NCI-H446 (cell line): ENCODE measurements at regions not wholly inside any gene's neighbourhood (a gene's known extent, or its start where the extent isn't known, plus 50 kb on each side); places are given as distances from the start of the nearest gene placed in this dataset.

Experiments
- DNase-seq, 2 experiments: peaks; one replicate each; lab custom pipeline; 2025; lab: John Stamatoyannopoulos, UW

GRCh38 chr10:3516923-3517255 is 268.1 kb downstream of the KLF6 start:
- DNase-seq = no peak

GRCh38 chr10:3516234-3516922 is 268.6 kb downstream of the KLF6 start:
- DNase-seq = no peak

DNA sequence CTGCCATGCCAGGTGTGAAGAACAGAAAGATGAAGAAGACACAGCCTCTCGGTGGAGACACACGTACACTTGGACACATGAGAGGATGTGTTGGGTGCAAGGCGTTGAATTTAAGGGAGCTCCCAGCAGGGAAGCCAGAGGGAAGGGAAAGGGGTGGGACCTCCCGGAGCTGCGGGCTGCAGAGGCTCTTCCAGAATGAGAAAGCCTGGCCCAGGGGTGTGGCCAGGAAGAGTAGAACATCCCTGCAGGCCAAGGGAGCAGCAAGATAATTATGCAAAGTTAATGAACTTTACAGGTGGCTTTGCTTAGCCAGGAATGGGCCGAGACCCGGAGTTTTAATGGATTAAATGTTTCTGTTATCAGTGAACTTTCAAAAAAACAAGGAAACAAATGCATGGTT is 270.3 kb downstream of the KLF6 start:
- DNase-seq = no peak

- DNase-seq = no peak
These were observed 272.7 kb downstream of the KLF6 start for GRCh38 chr10:3512263-3512662.

DNA sequence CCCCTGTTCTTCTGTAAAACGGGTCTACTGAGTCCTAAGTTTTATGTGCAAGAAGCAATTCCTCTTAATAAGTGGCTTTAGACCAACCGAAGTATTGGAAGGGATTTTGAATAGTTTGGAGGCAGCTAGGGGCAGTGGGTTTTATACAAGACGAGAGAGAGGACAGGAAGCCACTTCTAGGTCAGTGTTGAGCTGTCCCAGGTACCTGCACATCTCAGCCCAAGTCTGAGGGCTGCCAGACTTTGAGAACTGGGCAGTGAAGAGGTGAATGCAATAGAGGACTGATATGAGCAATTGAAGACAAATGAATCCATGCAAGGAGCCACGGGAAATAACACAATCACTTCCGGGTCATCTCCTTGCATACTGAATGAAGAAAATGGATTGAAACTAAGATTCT is 273.5 kb downstream of the KLF6 start:
- DNase-seq = no peak

- DNase-seq = no peak
These were observed 274.3 kb downstream of the KLF6 start for GRCh38 chr10:3510741-3511140.

DNA sequence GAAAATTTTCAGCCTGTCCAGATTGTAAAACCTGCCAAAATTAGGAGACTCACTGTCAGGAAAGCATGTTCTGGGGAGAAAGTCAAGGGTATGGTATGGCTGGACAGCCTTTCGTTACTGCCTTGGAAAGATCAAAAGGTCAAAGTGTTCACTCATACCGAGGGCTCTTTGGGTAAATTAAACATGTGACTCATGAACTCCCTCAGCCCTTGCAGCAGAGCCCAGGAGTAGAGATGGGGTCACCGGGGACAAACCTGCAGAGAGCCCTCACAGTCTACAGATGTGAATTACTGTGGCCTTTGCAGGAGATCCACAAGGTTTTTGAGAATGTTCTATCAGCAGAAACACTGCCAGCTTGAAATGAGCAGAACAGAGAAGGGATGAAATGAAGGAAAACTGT is 275.7 kb downstream of the KLF6 start:
- DNase-seq = no peak

DNA sequence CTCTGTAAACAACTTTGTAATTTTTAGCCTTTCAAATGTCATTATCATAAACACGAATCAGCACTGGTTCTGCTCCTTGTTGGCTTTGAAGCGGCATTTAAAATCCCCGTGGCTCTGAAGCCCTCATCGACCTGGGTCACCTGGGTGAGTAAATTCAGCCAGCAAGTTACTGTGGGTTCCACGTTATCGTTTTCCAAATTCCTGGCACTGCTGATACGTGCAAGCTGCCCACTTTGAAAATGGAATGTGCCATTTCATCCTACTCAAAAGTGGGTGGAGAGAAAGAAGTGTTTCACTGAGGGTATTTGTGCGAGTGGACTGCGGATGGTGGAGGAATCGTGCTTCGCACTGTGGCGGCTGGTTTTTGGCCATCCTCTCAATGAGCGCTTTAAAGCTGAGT is 281.7 kb downstream of the KLF6 start:
- DNase-seq = no peak

DNA sequence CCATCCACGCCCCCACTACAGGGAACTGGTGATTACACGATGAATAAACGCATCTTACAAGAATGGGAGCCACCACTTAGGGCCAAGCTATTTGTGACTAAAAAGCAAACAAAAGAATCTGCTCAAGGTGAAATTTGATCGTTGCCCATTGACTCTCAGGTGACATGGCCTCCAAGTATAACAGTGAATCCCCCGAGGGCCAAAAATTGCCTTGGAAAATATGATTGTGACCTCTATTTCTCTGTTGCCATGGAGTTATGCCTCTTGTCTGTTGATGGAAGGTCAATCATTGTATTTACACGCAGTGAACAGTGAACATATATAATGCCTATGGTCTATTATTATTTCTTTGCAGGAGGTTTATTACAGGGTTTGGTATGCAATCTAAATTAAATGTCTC is 282.3 kb downstream of the KLF6 start:
- DNase-seq = no peak

DNA sequence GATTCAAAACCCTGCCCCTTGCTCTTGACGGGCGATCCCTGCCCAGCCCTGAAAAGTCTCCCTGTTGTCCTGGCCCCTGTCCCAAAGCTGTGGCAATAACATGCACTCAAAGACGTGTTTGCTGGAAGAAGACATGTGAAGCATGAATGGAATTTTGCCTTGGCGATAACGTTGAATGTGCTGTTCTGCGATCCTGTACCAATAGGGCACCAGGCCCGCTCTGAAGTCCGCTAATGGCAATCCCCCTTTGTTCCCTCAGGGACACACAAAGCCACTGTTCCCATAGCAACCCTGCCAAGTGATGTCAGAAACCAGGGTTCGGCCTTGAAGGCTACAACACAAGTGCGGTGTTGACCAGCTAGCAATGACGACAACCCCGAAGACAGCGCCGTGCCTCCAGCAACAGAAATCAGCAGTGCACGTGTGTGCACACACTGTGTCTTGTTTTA is 284.6 kb downstream of the KLF6 start:
- DNase-seq = no peak

- DNase-seq = no peak
These were observed 285.9 kb downstream of the KLF6 start for GRCh38 chr10:3499120-3499519.

DNA sequence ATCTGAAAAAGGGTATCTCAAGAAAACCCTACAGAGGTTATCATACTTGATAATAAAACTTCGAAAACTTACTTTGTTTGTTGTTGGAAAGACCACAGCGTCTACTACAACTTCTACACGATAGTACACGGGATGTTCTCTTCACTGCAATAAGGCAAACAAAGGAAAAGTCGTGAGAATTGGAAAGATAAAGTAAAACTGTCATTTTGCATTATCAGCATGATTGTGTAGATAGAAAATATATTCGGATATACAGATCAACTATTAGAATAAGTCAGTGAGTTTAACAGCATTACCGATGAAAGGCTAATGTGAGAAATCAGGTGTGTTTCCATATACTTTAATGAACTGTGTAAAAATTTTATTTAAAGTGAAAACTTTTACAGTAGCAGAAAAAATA is 287.4 kb downstream of the KLF6 start:
- DNase-seq = no peak

DNA sequence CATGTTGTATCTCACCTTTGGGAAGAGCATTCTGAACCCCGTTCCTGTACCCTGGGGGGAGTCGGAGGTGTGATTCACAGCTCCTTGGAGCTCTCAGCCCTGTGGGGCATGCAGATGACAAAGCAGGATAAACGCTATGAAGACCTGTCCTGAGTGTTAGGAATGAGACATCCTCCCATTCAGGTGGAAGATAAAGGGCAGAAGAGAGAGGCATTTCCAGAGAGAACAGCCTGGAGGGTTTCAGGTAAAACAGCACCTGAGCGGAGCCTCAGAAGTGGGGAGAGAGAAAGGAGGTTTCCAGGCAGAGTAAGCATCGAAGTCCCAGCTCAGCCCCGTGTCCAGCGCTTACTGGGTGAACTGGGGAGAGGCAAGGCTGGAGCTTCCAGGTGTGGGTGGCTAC is 288.9 kb downstream of the KLF6 start:
- DNase-seq = no peak

- DNase-seq = no peak
These were observed 289.7 kb downstream of the KLF6 start for GRCh38 chr10:3495281-3495680.

- DNase-seq = no peak
These were observed 290.2 kb downstream of the KLF6 start for GRCh38 chr10:3494838-3495230.

- no peak for DNase-seq
These were observed 290.7 kb downstream of the KLF6 start for GRCh38 chr10:3494131-3494837.

GRCh38 chr10:3493621-3494020 is 291.4 kb downstream of the KLF6 start:
- no peak for DNase-seq

- no peak for DNase-seq
These were observed 293.4 kb downstream of the KLF6 start for GRCh38 chr10:3491571-3491970.

DNA sequence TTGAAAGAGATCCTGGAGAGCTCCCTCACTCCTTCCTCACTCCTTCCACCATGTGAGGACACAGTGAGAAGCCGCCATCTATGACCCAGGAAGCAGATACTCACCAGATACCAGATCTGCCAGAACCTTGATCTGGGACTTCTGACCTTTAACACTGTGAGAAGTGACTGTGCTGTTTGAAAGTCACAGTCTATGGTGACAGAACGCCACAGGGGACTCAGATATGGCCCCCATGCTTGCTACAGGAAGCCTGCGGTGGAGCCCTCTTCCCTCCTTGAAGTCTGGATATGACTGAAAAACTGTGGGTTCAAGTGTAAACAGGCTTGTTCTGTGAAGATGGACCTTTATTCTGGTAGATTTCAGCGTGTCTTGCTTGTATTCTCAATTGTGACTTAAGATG is 297.8 kb downstream of the KLF6 start:
- no peak for DNase-seq

DNA sequence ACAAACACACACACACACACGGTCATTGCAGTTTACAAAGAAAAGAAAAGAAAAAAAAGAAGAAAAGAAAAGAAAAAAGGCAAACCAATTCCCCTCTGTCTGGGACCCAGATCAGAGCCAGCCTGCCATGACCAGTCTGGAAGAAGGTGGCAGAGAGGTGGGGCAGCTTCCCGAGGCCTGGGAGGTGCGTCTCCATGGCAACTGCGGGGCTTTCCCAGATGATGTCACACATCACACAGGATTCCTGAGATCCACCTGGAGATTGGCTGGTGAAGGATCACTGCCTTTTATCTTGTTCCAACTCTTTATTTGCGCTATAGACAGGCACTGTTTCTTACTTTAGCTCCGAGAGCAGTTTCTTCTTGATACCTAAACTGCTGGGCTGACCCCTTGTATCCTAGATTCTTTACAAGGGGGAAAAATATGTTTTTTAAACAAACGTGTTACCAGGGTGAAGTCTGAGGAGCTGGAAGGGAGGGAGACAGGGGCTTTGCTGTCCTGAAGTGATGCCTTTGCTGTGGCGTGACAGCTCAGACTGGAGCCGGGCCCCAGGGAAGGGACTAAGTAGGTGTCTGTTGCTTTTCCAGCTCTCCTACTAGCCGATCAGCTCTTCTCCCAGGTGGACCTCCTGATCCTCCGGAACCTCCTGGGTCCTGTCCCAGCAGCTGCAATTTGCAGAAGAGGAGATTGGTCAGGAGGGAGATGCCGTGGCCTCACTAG is 298.5 kb downstream of the KLF6 start:
- DNase-seq = no peak

DNA sequence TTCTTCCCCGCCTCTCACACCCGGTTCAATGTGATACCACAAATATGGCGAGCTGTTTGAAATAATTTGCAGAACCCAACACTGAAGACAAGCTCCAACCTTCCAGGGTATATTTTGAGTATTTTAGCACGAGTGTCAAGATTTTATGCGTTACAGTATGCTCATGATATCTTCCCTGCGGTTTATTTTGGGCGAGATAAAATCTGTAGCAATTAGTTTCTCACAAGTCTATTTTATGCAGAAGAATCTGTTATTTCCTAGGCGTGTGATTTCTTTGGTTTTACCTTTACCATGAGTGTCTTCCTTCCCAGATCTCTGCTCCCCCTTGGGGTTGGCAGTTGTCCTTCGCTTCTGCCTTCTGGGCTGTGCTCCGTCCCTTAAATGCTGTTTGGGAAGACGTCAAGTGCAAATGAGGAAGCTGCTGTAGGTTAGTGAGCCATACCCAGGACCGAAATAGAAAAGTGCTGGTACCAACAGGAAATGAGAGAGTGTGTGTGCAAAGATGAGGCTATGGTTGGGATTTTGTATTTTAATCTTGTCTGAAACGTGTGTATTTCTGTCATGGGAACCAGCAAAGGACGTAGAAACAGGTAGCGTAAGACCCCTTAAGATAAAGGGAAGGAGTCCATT is 299.8 kb downstream of the KLF6 start:
- DNase-seq = no peak

DNA sequence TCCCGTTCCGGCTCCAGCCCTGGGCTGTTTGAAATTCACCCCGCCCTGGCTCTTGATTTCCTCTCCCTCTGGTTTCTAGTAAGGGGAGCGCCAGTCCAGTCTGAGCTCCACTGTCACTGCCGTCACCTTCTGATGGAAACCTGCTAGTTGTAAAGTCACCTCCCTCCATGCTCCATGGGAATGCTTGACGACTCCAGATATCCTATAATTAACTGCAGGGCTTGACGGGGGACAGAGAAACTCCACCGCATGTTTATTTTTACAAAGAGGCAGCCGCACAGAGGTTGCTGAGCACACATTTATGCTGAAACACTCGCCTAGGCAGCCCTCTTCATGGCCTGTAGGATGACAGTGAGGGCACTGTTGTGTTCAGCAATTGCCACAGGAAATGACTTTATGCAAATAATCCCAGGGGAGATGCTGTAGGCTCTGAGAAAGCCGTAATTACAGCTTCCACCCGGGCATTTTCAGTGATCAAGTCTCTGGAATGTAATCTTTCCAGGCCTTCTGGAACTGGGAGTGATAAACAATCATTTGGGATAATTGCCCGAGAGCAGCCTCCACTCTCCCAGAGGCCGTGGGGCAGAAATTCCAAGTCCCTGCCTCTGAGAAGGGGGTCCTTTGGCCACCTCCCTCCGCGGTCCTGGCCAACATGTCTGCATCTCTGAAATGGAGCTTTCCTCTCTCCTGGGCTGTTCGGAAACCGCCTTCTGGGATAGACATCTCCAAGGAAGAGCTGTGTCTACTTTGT is 300.5 kb downstream of the KLF6 start:
- no peak for DNase-seq
